CD4-positive, alpha-beta T cell treated with Interleukin-6 for 4 hours (primary cell): ENCODE measurements at regions not wholly inside any gene's neighbourhood (a gene's known extent, or its start where the extent isn't known, plus 50 kb on each side); places are given as distances from the start of the nearest gene placed in this dataset.

Experiments used
- DNase-seq: peaks from one replicate; pipeline ENCODE4 v3.0.0-alpha.2; 2020; ENCODE audit warnings: mixed read lengths

GRCh38 chr5:87069311-87069710 is 198.4 kb upstream of the RASA1 start:
- DNase-seq = no peak

- DNase-seq = peak; percentile 29
These were observed 197.6 kb upstream of the RASA1 start for GRCh38 chr5:87069974-87070608.

- DNase-seq = no peak
These were observed 193.6 kb upstream of the RASA1 start for GRCh38 chr5:87074072-87074471.

- DNase-seq = peak; percentile 22
These were observed 192.6 kb upstream of the RASA1 start for GRCh38 chr5:87074934-87075541.

DNA sequence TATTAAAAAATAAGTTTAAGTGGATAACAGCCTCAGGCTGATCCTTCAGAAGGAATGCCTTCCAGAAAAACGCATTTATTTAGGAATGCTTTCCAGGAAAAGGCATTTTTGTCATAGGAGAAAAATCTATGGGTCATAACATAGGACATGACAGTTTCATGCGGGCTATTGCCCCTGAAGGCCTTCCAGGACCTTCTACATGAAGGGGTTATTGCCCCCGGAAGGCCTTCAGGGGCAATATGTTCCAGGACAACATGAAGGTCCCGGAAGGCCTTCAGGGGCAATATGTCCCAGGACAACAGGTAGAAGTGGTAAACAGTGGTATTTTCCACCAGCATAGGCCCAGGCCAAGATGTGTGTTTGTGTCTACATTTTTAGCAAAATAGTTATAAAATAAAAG is 191.3 kb upstream of the RASA1 start:
- DNase-seq = no peak

DNA sequence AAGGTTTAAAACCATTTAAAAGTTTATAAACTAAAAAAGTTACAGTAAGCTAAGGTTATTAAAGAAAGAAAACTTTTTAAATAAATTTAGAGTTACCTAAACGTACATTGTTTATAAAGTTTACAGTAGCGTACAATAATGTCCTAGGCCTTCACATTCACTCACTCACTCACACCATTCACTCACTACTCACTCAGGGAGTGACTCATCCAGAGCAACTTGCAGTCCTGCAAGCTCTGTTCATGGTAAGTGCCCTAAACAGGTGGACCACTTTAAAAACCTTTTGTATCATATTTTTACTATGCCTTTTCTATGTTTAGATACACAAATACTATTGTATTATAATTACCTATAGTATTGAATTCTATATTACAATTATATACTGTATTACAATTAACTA is 190.8 kb upstream of the RASA1 start:
- DNase-seq = no peak

GRCh38 chr5:87079219-87079618 is 188.5 kb upstream of the RASA1 start:
- DNase-seq = no peak

- no peak for DNase-seq
These were observed 186.7 kb upstream of the RASA1 start for GRCh38 chr5:87081016-87081415.

- peak; percentile 50 for DNase-seq
These were observed 185.9 kb upstream of the RASA1 start for GRCh38 chr5:87081511-87082372.

GRCh38 chr5:87094347-87094746 is 173.3 kb upstream of the RASA1 start:
- no peak for DNase-seq

DNA sequence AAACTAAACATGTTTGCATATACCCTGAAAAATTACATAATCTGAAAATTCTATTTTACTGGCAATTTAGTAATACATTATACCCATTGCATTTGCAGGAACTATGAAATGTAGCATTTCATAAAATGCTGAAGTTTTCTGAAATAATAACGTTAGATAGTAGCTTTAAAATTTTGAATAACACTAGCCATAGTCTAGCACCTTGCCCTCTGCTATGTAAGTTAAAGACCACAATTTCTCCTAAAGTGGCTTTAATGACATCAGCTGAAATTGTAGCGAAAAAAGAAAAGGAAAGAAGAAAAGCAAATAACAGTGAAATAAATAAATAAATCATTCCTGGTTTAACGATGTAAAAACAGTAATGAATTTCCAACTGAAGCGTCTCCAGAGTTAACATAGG is 172.8 kb upstream of the RASA1 start:
- DNase-seq = no peak

- no peak for DNase-seq
These were observed 171.9 kb upstream of the RASA1 start for GRCh38 chr5:87095787-87096186.

GRCh38 chr5:87097664-87098063 is 170.0 kb upstream of the RASA1 start:
- no peak for DNase-seq

DNA sequence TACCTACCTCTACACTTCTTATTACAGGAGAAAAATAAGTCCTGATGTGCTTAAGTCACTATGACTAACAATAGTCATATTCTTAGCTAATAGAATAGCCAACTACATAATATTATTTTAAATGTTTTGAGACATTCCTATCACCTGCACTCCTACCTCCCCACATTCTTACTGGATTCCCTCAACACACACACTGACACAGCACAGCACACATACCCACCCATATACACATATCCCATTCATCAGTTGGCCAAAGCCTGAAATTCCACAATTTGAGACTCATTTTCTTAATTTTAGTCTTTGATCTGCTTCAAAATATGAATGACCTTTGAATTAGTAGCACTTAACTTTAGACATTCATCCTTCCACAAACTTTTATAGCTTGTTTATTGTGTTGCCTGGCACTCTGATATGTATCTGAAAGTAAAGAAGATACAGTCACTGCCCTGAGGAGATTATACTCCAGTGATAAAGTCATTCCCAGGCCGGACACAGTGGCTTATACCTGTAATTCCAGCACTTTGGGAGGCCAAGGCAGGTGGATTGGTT is 168.3 kb upstream of the RASA1 start:
- DNase-seq = no peak

DNA sequence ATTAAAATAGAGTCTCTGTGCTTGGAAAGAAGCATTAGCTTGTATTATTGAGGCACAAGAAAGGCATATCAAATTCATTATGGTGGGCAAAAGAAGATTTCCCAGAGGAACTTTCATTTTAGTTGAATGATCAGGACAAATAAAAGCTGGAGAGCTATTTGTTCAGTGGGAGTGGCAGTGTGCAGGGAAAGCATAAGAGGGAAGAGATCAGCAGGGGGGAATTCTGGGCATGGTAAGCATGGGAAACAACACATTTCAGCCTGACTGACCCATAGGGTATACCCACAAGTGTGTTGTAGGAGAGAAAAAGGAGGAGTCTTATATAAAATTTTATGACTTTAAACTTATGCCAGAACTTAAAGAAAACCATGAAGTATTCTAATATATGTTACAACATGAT is 167.7 kb upstream of the RASA1 start:
- DNase-seq = no peak

DNA sequence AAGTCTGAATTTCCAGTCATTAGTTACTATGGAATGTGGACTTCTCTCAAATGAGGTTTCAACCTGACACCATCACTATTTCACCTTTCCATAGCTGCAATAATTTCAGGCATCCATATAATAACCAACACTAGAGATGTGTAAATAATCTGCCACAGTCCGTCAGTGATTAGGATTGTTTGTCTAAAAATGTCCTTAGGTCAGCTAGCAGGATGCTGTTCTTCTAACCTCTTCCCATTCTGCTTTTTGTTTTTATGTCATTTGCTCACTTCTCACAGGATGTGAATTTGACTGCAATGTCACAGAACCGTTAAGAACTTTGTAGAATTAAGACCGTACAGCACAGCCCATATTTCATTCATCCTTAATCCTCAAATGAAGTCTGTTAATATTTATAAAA is 166.4 kb upstream of the RASA1 start:
- DNase-seq = no peak

DNA sequence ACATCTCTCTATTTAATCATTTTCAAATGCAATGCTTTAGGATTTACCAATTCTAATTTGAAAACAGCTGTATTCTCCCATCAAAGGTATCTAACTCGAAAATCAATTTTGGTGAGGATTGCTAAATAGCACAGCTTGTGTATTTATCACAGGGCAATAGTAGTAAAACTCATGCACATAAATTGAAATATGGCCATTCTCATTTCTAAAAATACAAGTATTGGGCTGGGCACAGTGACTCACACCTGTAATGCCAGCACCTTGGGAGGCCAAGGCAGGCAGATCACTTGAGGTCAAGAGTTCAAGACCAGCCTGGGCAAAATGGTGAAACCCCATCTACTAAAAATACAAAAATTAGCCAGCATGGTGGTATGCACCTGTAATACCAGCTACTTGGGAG is 164.8 kb upstream of the RASA1 start:
- no peak for DNase-seq

GRCh38 chr5:87103616-87104287 is 163.9 kb upstream of the RASA1 start:
- no peak for DNase-seq

GRCh38 chr5:87105577-87105976 is 162.1 kb upstream of the RASA1 start:
- no peak for DNase-seq

DNA sequence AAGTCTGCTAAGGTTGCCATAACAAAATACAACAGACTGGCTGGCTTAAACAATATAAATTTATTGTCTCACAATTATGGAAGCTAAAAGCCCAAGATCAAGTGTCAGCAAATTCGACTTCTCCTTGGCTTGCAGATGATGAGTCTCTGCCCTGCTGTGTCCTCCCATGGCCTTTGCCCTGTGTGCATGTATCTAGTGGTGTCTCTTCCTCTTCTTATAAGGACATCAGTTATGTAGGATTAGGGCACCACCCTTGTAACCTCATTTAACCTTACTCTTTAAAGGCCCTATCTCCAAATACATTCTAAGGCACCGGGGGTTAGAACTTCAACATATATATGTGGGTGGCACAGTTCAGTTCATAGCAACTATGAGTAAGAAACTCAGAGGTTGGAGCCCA is 157.9 kb upstream of the RASA1 start:
- no peak for DNase-seq

DNA sequence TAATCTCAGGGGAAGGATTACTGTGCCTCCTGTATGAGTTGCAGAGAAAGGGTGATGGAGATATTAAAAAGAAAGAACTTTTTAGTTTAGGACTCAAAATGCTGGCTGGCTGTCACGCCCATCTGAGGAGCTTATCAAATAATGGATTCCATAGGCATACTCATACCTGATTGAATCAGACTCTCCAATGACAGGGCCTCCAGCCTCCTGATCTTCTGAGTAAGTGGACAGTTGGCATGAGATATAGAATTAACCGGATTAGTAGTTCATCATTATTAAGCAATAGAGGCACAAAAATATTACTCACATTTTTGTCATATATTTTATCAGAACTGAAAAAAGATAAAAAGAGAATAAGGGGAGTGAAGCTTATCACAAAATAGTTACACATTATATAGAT is 157.0 kb upstream of the RASA1 start:
- no peak for DNase-seq

DNA sequence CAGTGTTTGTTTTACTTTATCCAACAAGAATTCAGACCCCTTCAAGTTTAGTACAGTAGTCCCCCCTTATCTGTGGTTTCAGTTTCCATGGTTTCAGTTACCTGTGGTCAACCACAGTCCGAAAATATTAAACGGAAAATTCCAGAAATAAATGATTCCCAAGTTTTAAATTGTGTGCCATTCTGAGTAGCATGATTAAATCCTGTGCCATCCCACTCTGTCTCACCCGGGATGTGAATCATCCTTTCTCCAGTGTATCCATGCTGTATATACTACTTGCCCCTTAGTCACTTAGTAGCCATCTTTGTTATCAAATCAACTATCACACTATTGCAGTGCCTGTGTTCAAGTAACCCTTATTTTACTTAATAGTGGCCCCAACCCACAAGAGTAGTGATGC is 153.8 kb upstream of the RASA1 start:
- DNase-seq = no peak

DNA sequence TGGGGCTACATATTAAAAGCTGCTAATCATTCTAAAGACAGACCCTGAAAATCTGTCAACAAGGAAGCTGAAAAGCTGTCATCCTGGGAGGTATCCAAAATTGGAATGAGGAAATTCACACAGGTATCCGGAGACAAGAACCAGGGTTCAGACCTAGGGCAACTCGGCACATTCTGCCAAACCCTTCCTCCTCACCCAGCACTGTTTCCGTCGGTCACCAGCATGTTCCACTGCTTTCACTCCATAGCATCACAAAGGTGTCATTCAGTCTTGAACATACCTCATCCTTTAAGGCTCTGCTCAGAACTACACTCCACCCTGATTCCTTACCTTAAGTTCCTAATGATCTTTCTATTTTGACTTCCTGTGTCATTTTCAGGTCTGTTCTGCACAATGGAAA is 153.1 kb upstream of the RASA1 start:
- DNase-seq = no peak
